ENCODE measurements at regions not wholly inside any gene's neighbourhood (a gene's known extent, or its start where the extent isn't known, plus 50 kb on each side); places are given as distances from the start of the nearest gene placed in this dataset.

- no peak for DNase-seq
These were observed 57.0 kb upstream of the RAI2 start for GRCh38 chrX:17917945-17918577.

GRCh38 chrX:17913801-17914200 lies 52.7 kb upstream of the RAI2 start:
- DNase-seq = no peak

Data from SHP77 (cell line).